GM23338 (cell line): ENCODE measurements at regions not wholly inside any gene's neighbourhood (a gene's known extent, or its start where the extent isn't known, plus 50 kb on each side); places are given as distances from the start of the nearest gene placed in this dataset.

ENCODE experiments used
- ATAC-seq: fragments of 200-7000 bp; cut with Tn5 transposase; 3 replicates; pipeline ENCODE4 v1.9.1; 2020
- DNase-seq: peaks from one replicate; pipeline ENCODE4 v3.0.0-alpha.2; 2015; ENCODE audit warnings: low spot score
- H2AFZ ChIP-seq: fragments of 200-600 bp; sonication (generic); 2 replicates; pipeline ENCODE4 v1.8.0; 2016; ENCODE audit warnings: antibody characterized with exemption, mild to moderate bottlenecking, moderate library complexity
- H3F3A ChIP-seq: fragments of 200-600 bp; sonication (generic); replicated peaks from 2 replicates; pipeline ENCODE4 v1.8.0; 2017; ENCODE audit warnings: antibody characterized with exemption, mixed run types, low read depth
- H3K27ac ChIP-seq: fragments of 200-600 bp; sonication (generic); 2 replicates; pipeline ENCODE4 v1.6.1; 2016; ENCODE audit warnings: low read depth
- H3K27me3 ChIP-seq: fragments of 200-600 bp; sonication (generic); 2 replicates; pipeline ENCODE4 v1.8.0; 2016; ENCODE audit warnings: mild to moderate bottlenecking, mixed run types, moderate library complexity; ENCODE audit not compliant: insufficient read depth
- H3K36me3 ChIP-seq: fragments of 200-600 bp; sonication (generic); 2 replicates; pipeline ENCODE4 v1.8.0; 2016; ENCODE audit warnings: mild to moderate bottlenecking; ENCODE audit not compliant: insufficient read depth
- H3K4me1 ChIP-seq: fragments of 200-600 bp; sonication (generic); 2 replicates; pipeline ENCODE4 v1.8.0; 2016; ENCODE audit warnings: mild to moderate bottlenecking, moderate library complexity; ENCODE audit not compliant: insufficient read depth
- H3K4me2 ChIP-seq: fragments of 200-600 bp; sonication (generic); 2 replicates; pipeline ENCODE4 v1.7.1; 2017; ENCODE audit warnings: mixed run types
- H3K4me3 ChIP-seq: fragments of 200-600 bp; sonication (generic); 2 replicates; pipeline ENCODE4 v1.6.1; 2016; ENCODE audit warnings: mixed run types
- H3K79me2 ChIP-seq: fragments of 200-600 bp; sonication (generic); replicated peaks from 2 replicates; pipeline ENCODE4 v1.8.0; 2017; ENCODE audit warnings: mild to moderate bottlenecking; ENCODE audit not compliant: insufficient read depth
- H3K9me2 ChIP-seq: fragments of 200-600 bp; sonication (generic); 2 replicates; pipeline ENCODE4 v1.8.0; 2017; ENCODE audit not compliant: insufficient read depth
- H4K20me1 ChIP-seq: fragments of 200-600 bp; sonication (generic); replicated peaks from 2 replicates; pipeline ENCODE4 v1.8.0; 2017; ENCODE audit warnings: mild to moderate bottlenecking; ENCODE audit not compliant: insufficient read depth
- H3K27ac Mint-ChIP-seq: 2 replicates; pipeline ENCODE4 v1.8.0; 2020; ENCODE audit warnings: inconsistent platforms, mild to moderate bottlenecking, moderate library complexity, mixed read lengths
- H3K27me3 Mint-ChIP-seq: 3 replicates; pipeline ENCODE4 v1.8.0; 2022; ENCODE audit warnings: low read depth, mild to moderate bottlenecking, moderate library complexity, mixed read lengths, inconsistent platforms; ENCODE audit not compliant: insufficient read depth, poor library complexity
- H3K36me3 Mint-ChIP-seq: 3 replicates; pipeline ENCODE4 v1.8.0; 2021; ENCODE audit warnings: low read depth, mild to moderate bottlenecking, inconsistent platforms, moderate library complexity, mixed read lengths
- H3K4me1 Mint-ChIP-seq: 3 replicates; pipeline ENCODE4 v1.8.0; 2020; ENCODE audit warnings: mild to moderate bottlenecking, inconsistent platforms, mixed read lengths
- H3K4me3 Mint-ChIP-seq: 3 replicates; pipeline ENCODE4 v1.8.0; 2021; ENCODE audit warnings: moderate library complexity, mild to moderate bottlenecking, inconsistent platforms, mixed read lengths
- H3K9me3 Mint-ChIP-seq: 3 replicates; pipeline ENCODE4 v1.8.0; 2020; ENCODE audit warnings: moderate library complexity, mild to moderate bottlenecking, inconsistent platforms, mixed read lengths
- CTCF ChIP-seq, 2 experiments: fragments of 200-600 bp in 1 of 2; sonication (generic) in 1 of 2; conservative IDR thresholded peaks; 2 replicates each; pipeline versions ENCODE4 v1.5.1 to v1.6.1; 2016 to 2017; ENCODE audit warnings: antibody characterized with exemption in 2 of 2, low read depth in 2 of 2, mild to moderate bottlenecking in 2 of 2, moderate library complexity in 1 of 2
- EZH2 ChIP-seq: fragments of 200-600 bp; sonication (generic); IDR thresholded peaks from one replicate; pipeline ENCODE4 v1.8.0; 2017; ENCODE audit warnings: antibody characterized with exemption, mild to moderate bottlenecking, low read depth; ENCODE audit not compliant: unreplicated experiment
- JUNB ChIP-seq: IDR thresholded peaks from one replicate; pipeline ENCODE4 v1.6.1; 2016; ENCODE audit warnings: antibody characterized with exemption; ENCODE audit not compliant: unreplicated experiment
- ZNF331 ChIP-seq: fragments of 250-450 bp; sonication (Bioruptor Pico); IDR thresholded peaks from 2 replicates; pipeline ENCODE4 v1.5.0; 2020; ENCODE audit warnings: low read depth, mild to moderate bottlenecking, moderate library complexity
- TF ChIP-seq, protein P1 (sequence below): IDR thresholded peaks from one replicate; pipeline ENCODE4 v1.6.1; 2018; ENCODE audit warnings: antibody characterized with exemption; ENCODE audit not compliant: unreplicated experiment
- TF ChIP-seq, protein P2 (sequence below): IDR thresholded peaks from 2 replicates; pipeline ENCODE4 v1.6.1; 2016; ENCODE audit warnings: antibody characterized with exemption

DNA sequence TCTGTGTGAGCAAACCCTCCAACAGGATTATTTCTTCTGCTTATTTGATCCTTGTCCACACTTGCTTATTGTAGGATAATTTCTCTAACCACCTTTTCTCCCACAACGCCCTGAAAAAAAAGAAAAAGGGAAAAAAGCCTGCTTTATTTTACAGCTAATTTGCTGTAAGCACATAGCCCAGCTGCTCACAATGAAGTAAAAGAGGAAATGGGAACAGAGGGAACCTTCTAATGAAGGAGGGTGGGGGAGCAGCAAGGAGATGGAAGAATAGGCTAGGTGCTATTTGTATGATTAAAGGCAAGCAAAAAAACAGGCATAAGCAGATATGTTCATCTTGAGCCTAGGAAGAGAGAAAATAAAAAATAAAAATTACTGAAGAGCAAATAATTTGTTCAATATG is 331.6 kb downstream of the TXNL1 start:
- H4K20me1 ChIP-seq: no peaks in the 10 kb centered on the region
- H3K27ac ChIP-seq: no peak overlapping the region
- no peak overlapping the region for H3K4me3 Mint-ChIP-seq
- H3K4me1 ChIP-seq: peaks cover 20% of the 10 kb centered on the region
- DNase-seq (no peak), ATAC-seq (no peak)
- H3K27me3 Mint-ChIP-seq: peaks cover 2% of the 10 kb centered on the region
- TF ChIP-seq CTCF (conservative IDR thresholded peaks at IDR 0.05; ENCODE audit: low read depth in 2 of 2): no peak
- H3K36me3 ChIP-seq: no peaks in the 10 kb centered on the region
- no peak overlapping the region for H3K4me2 ChIP-seq
- peak overlapping the region; percentile 60; the same call in 1 of the 2 replicates for H2AFZ ChIP-seq
- no peaks in the 10 kb centered on the region for H3F3A ChIP-seq
- peaks cover 24% of the 10 kb centered on the region for H3K4me1 Mint-ChIP-seq
- no peak overlapping the region for H3K27ac Mint-ChIP-seq
- H3K79me2 ChIP-seq: no peaks in the 10 kb centered on the region
- no peaks in the 10 kb centered on the region for H3K9me2 ChIP-seq
- H3K27me3 ChIP-seq: no peaks in the 10 kb centered on the region
- no peaks in the 10 kb centered on the region for H3K36me3 Mint-ChIP-seq
- H3K9me3 Mint-ChIP-seq: no peaks in the 10 kb centered on the region
- H3K4me3 ChIP-seq: no peak overlapping the region

DNA sequence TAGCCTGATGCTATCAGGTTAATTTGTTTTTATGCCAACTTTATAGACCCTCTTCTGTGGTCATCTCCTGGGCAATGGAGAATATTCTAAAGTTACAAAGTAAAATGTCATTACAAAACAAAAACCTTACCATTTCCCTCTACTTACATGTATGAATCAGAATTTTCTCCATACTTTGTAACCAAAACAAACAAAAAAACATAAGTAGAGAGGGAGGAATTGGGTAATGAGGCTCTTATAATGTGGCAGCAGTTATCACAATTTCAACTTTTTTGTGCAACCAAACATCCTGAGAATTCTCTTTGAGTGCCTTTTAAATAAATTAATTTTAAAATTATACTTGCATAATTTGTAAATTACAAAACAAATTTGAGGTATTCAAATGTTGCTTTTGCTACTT is 332.8 kb downstream of the TXNL1 start:
- no peaks in the 10 kb centered on the region for H3K79me2 ChIP-seq
- H3K4me3 Mint-ChIP-seq: no peak overlapping the region
- H3K4me1 Mint-ChIP-seq: peaks cover 24% of the 10 kb centered on the region
- no peaks in the 10 kb centered on the region for H4K20me1 ChIP-seq
- DNase-seq (no peak), ATAC-seq (no peak)
- no peaks in the 10 kb centered on the region for H3F3A ChIP-seq
- no peaks in the 10 kb centered on the region for H3K9me3 Mint-ChIP-seq
- H3K27me3 ChIP-seq: no peaks in the 10 kb centered on the region
- H3K36me3 ChIP-seq: no peaks in the 10 kb centered on the region
- H3K4me2 ChIP-seq: no peak overlapping the region
- no peaks in the 10 kb centered on the region for H3K9me2 ChIP-seq
- H3K4me3 ChIP-seq: no peak overlapping the region
- H3K27ac ChIP-seq: no peak overlapping the region
- TF ChIP-seq CTCF (conservative IDR thresholded peaks at IDR 0.05; ENCODE audit: low read depth in 2 of 2) (no peak), JUNB (no peak)
- no peak overlapping the region for H2AFZ ChIP-seq
- peaks cover 2% of the 10 kb centered on the region for H3K27me3 Mint-ChIP-seq
- H3K4me1 ChIP-seq: peaks cover 20% of the 10 kb centered on the region
- no peak overlapping the region for H3K27ac Mint-ChIP-seq
- H3K36me3 Mint-ChIP-seq: no peaks in the 10 kb centered on the region

DNA sequence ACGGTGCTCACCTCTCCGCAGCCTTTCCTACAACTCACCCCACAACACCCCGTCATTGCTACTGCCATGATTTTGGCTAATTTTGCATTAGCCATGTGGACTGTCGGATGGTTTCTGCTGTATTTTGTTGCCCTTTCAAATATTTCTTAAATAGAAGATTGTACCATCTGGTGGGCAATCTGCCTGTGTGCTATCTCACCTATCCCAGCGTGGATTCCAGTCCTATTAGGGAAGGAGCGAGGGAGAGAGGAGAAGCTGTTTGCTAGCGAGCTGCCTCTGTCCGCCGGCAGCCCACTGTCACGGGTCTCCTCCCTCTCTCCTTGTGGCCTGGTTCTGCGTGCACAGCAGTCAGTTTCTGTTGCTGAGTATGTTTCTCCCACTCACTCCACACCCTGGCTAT is 336.2 kb downstream of the TXNL1 start:
- Mint-ChIP-seq H3K36me3 (no peaks in the 10 kb centered on the region), H3K27me3 (peaks cover 2% of the 10 kb centered on the region), H3K27ac (no peak overlapping the region), H3K4me3 (no peak overlapping the region), H3K4me1 (peaks cover 15% of the 10 kb centered on the region), H3K9me3 (no peaks in the 10 kb centered on the region)
- no peak overlapping the region for H3K4me2 ChIP-seq
- H3K4me3 ChIP-seq: no peak overlapping the region
- H3K27me3 ChIP-seq: no peaks in the 10 kb centered on the region
- no peaks in the 10 kb centered on the region for H3K36me3 ChIP-seq
- no peaks in the 10 kb centered on the region for H3K79me2 ChIP-seq
- H3K4me1 ChIP-seq: peaks cover 8% of the 10 kb centered on the region; the same call in 1 of the 2 replicates
- H2AFZ ChIP-seq: no peak overlapping the region
- no peak for ATAC-seq
- no peak for DNase-seq
- H3K9me2 ChIP-seq: peaks cover 15% of the 10 kb centered on the region
- no peaks in the 10 kb centered on the region for H4K20me1 ChIP-seq
- no peak overlapping the region for H3K27ac ChIP-seq
- TF ChIP-seq EZH2: no peak
- TF ChIP-seq, protein P1, sequence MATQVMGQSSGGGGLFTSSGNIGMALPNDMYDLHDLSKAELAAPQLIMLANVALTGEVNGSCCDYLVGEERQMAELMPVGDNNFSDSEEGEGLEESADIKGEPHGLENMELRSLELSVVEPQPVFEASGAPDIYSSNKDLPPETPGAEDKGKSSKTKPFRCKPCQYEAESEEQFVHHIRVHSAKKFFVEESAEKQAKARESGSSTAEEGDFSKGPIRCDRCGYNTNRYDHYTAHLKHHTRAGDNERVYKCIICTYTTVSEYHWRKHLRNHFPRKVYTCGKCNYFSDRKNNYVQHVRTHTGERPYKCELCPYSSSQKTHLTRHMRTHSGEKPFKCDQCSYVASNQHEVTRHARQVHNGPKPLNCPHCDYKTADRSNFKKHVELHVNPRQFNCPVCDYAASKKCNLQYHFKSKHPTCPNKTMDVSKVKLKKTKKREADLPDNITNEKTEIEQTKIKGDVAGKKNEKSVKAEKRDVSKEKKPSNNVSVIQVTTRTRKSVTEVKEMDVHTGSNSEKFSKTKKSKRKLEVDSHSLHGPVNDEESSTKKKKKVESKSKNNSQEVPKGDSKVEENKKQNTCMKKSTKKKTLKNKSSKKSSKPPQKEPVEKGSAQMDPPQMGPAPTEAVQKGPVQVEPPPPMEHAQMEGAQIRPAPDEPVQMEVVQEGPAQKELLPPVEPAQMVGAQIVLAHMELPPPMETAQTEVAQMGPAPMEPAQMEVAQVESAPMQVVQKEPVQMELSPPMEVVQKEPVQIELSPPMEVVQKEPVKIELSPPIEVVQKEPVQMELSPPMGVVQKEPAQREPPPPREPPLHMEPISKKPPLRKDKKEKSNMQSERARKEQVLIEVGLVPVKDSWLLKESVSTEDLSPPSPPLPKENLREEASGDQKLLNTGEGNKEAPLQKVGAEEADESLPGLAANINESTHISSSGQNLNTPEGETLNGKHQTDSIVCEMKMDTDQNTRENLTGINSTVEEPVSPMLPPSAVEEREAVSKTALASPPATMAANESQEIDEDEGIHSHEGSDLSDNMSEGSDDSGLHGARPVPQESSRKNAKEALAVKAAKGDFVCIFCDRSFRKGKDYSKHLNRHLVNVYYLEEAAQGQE: no peak
- TF ChIP-seq ZNF331 (CRISPR knock-in tag): no peak
- TF ChIP-seq CTCF (conservative IDR thresholded peaks at IDR 0.05; ENCODE audit: low read depth in 2 of 2): no peak
- TF ChIP-seq, protein P2, sequence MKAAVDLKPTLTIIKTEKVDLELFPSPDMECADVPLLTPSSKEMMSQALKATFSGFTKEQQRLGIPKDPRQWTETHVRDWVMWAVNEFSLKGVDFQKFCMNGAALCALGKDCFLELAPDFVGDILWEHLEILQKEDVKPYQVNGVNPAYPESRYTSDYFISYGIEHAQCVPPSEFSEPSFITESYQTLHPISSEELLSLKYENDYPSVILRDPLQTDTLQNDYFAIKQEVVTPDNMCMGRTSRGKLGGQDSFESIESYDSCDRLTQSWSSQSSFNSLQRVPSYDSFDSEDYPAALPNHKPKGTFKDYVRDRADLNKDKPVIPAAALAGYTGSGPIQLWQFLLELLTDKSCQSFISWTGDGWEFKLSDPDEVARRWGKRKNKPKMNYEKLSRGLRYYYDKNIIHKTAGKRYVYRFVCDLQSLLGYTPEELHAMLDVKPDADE: no peak
- H3F3A ChIP-seq: no peaks in the 10 kb centered on the region
